ENCODE measurements at regions not wholly inside any gene's neighbourhood (a gene's known extent, or its start where the extent isn't known, plus 50 kb on each side); places are given as distances from the start of the nearest gene placed in this dataset.

DNA sequence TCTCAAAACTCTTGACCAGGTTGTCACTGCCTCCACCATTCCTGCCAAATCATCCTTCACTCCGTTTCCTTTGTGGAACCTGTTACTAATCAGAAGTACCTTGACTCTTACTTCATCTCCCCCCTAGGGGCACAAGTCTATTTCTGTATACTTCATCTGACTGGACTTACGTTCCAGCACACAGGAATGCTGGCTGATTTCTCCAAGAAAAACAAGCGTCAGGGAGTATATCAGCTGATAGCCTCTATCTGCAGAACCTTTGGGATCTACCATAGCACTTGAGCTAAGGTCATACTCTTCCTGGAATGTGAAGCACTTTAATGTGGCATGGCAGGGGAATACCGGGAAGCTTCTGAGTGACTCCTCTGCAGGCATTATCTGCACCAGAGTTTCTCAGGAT lies 178.1 kb upstream of the MOCS1 start:
- TF ChIP-seq GATA2 (IDR thresholded peaks at IDR 0.05; ENCODE audit: low read depth, low read length) = no peak
- TF ChIP-seq GATA3 (IDR thresholded peaks at IDR 0.05; ENCODE audit: low read depth, low read length) = no peak

Data from SH-SY5Y (cell line).